ENCODE measurements at regions not wholly inside any gene's neighbourhood (a gene's known extent, or its start where the extent isn't known, plus 50 kb on each side); places are given as distances from the start of the nearest gene placed in this dataset.

GRCh38 chr5:156147261-156147943 is 179.6 kb upstream of the SGCD start:
- TF ChIP-seq CTCF (IDR thresholded peaks at IDR 0.05) (no peak), POLR2AphosphoS5 (IDR thresholded peaks at IDR 0.05; ENCODE audit: low read depth, low read length) (no peak), SIN3A (IDR thresholded peaks at IDR 0.05; ENCODE audit: borderline replicate concordance, insufficient read depth, low read depth, low read length) (no peak)
